Ovary (tissue), 3 donors: ENCODE measurements at regions not wholly inside any gene's neighbourhood (a gene's known extent, or its start where the extent isn't known, plus 50 kb on each side); places are given as distances from the start of the nearest gene placed in this dataset.

Experiments used
- CTCF ChIP-seq, 3 donors: fragments of 450-650 bp in 2 of 3; fragments of 200-600 bp in 1 of 3; IDR thresholded peaks; one replicate each; pipeline versions ENCODE4 v1.5.1 to v1.8.0; 2016 to 2022; ENCODE audit warnings: antibody characterized with exemption in 3 of 3, mild to moderate bottlenecking in 1 of 3
- EP300 ChIP-seq: sonication (generic); formaldehyde crosslinking; IDR thresholded peaks from one replicate; pipeline ENCODE4 v1.6.1; 2017; ENCODE audit warnings: antibody characterized with exemption
- donor health status: DM: no; HTN: no; CAD: no.

GRCh38 chrX:46144566-46144965, 400.7 kb downstream of the ZNF674 start:
- TF ChIP-seq CTCF (IDR thresholded peaks at IDR 0.05) (no peak), EP300 (no peak)
